IPS DF 19.7 (cell line): ENCODE measurements at regions not wholly inside any gene's neighbourhood (a gene's known extent, or its start where the extent isn't known, plus 50 kb on each side); places are given as distances from the start of the nearest gene placed in this dataset.
"Not testable (repeated sequence)": the region's sequence is repeated elsewhere in the genome, so short reads cannot be mapped to it uniquely, and the experiment has no call there.

Source experiments
- DNase-seq: peaks from one replicate; pipeline ENCODE4 v3.0.0-alpha.2; 2013; ENCODE audit warnings: low read depth, low spot score

- no peak for DNase-seq
Observed at GRCh38 chr20:47847884-47848485, 62.7 kb upstream of the SULF2 start.

GRCh38 chr20:47847220-47847619 lies 61.9 kb upstream of the SULF2 start:
- DNase-seq = not testable (repeated sequence)

DNA sequence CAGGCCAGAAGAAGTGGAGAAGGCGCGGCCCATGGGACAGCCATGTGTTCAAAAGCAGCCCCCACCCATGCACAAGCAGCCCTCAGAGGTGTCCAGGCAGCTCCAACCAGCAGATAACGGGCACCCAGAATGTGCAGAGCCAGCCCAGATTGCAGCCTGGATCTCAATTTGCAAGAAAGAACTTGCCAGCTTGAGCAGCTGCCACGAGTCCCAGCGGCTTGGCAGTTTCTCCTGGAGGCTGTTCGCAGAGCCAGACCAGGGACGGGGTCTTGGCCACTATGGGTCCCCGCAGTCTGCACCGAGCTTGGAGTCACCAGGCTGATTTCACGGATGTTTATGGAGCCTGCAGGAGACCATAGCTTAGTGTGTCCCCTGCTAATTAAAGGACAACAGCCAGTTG lies 61.4 kb upstream of the SULF2 start:
- DNase-seq = not testable (repeated sequence)

GRCh38 chr20:47845382-47845977 lies 60.2 kb upstream of the SULF2 start:
- not testable (repeated sequence) for DNase-seq

- not testable (repeated sequence) for DNase-seq
Observed at GRCh38 chr20:47844568-47844906, 59.3 kb upstream of the SULF2 start.

GRCh38 chr20:47843886-47844567 lies 58.7 kb upstream of the SULF2 start:
- no peak for DNase-seq

DNA sequence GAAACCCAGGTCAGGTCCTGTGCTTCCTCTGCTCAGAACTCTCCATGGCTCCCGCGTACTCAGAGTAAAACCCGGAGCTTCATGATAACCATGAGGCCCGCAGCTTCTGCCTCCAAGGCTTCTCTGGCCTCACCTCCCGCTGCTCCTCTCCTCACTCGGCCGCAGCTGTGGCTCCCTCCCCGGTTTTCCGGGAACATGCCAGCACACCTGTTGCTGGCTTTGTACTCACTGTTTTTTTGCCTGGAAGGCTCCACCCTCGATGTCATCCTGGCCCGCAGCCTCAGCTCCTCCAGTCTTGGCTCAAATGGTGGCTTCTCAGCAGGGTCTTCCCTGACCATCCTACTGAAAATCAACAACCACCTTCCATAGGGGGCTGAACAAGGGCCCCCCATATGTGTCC lies 57.7 kb upstream of the SULF2 start:
- not testable (repeated sequence) for DNase-seq

GRCh38 chr20:47842004-47842403 lies 56.7 kb upstream of the SULF2 start:
- DNase-seq = not testable (repeated sequence)

DNA sequence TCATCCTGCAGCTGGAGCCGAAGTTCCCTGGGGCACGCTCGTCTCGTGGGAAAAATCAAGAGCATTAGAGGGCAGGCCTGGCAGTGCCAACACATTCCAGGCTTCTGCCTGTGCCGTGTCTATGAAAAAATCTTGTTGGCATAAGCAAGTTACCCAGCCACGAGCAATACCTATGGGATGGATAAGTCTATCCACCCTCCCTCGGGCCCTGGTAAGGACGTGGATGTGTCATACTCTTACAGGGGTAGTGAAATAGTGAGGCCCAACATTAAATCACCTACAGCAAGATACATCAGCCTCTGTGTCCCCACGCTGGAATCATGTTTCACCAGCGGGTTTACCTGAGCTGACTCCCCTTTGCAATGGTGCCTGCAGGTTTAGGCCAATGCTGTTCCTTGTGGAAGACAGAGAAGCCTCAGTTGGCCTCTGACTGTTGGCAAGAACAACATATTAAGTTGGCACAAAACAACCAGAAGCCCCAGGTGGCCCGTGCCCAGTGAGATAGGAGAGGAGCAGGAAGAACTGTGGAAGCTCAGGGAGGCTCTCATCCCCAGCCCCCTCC lies 51.1 kb upstream of the SULF2 start:
- DNase-seq = not testable (repeated sequence)
